ENCODE measurements at regions not wholly inside any gene's neighbourhood (a gene's known extent, or its start where the extent isn't known, plus 50 kb on each side); places are given as distances from the start of the nearest gene placed in this dataset.

- TF ChIP-seq GATA3 (IDR thresholded peaks at IDR 0.05; ENCODE audit: low read depth, low read length) = no peak
- no peak for TF ChIP-seq GATA2 (IDR thresholded peaks at IDR 0.05; ENCODE audit: low read depth, low read length)
Observed at GRCh38 chr1:232177438-232177837, 452.5 kb downstream of the SIPA1L2 start.

Data from SH-SY5Y (cell line).